ENCODE measurements at regions not wholly inside any gene's neighbourhood (a gene's known extent, or its start where the extent isn't known, plus 50 kb on each side); places are given as distances from the start of the nearest gene placed in this dataset.

DNA sequence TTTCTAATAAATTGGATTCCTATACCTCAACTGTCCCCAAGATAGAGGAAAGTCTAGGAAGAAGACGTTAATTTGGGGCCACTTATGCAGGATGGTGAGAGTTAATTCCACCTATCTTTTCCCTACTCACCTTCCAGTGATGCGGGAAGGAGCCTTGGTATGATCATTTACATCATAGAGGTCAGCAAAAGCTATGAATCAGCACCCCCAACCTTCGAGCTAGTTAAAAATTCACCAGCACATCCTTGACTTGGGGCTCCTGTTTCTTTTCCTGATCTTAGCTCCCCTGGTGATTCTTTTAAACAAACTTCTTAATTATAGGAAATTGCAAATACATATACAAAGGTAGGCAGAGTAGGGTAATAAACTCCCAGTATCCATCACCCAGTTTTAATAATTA is 366.6 kb downstream of the SOX2 start:
- DNase-seq (ENCODE audit: low spot score): no peak

DNA sequence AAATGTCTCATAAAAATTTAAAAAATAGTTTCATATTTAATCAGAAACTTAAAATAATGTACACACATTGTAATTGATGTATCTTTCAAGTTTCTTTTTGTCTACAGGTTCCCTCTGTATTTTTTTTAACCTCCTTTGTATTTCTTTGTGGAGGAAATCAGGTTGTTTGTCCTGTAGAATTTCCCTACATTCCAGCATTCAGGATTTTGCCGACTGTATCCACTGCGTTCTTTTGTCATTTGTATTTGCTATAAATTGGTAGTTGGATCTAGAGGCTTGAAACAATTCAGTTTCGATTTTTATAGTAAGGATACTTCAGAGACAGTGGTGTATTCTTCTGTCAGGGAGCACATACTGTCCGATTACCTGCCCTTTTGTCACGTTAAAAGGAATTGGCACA is 367.2 kb downstream of the SOX2 start:
- no peak for DNase-seq (ENCODE audit: low spot score)

DNA sequence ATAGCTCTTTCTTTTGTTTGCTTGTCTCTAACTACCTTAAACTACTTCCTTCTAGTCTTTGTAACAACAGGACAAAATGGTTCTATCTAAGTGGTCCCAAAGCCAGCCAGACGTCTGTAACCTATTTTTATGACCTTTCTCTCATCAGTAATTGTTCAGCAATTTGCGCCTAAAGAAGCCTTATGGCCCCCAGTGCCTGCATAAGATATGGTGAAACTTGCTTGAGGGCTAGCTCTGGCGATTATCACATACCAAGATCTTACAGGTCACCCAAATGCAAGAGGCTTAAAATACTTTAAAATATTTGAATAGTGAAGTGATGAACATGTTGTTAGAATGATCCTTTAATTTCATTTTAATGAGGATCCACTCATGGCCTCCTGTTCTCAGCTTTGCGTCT is 369.4 kb downstream of the SOX2 start:
- no peak for DNase-seq (ENCODE audit: low spot score)

DNA sequence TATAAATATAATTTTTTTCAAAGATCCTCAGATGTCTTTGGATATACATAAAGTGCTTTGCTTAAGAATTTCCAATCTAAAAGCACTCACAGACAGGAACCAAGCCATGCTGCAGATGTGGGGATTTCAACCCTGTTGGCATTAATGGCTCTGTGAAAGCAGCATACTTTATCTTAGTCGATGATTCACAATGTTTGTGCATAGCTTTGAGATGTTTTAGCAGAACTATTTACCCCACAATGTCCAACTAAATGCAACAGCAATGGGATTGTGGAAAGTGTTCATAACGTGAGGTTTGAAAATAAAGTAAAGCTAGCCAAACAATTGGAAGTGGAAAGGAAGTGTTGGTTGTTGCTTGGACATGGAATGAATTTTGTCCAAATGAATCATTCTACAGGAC is 371.4 kb downstream of the SOX2 start:
- DNase-seq (ENCODE audit: low spot score): no peak

DNA sequence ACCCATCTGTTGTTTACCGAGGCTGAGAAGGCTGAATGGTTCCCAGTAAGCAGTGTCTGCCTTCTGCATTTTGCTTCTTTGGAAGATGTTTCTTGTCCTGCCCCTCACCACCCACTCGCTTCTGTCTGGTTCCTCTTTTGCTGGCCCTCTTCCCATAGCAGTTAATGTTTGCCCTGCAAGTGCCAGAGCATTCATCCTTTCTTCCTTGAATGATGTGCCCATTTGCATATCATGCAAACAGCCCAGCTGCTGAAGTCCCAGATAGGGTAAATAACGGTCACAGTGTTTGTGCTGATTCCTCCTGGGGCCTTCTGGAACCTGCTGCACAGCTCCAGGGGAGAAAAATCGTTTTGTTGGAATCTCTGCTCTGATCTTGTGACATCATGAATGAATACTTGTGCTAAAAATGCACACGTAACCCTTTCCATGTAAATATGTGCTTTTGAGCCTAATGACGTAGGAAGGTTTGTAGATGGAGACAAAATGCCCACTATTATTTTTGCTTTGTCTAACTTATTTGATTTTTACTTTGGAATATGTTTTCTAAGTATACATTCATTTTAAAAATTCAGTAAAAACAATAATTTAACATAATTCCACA is 381.0 kb downstream of the SOX2 start:
- DNase-seq (ENCODE audit: low spot score): no peak

DNA sequence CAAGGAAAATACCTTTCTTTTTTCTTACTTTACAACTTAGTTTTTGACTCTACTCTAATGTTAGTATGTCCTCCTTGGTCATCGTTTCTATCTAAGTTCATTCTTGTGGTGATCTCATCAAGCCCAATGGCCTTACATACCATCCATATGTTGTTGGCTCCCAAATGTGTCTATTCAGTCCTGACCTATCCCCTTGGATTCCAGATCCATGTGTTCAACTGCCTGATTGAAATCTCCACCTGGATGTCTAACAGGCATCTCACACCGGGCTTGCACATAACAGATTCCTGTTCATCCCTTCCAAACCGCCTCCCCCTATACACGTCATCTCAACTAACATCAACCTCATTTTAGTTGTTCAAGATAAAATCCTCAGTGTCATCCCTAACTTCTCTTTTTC is 382.6 kb downstream of the SOX2 start:
- DNase-seq (ENCODE audit: low spot score): no peak

DNA sequence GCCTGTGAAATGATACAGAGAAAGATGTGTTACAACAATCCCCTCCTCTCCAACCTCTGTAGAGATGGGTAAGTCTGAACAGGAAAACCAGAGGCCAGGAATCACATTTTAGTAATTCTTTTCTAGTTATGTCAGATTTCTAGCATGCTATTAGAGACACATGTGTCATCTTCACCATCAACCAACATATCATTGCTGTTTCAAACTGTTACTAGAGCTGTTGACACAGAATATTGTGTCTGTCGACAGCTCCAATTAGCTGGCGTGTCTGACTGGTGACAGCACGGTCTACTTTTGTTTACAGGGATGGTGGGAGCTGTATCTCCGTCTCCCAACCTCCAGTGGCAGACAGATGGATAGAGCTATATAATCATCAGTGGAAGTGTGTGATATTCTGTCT is 393.2 kb downstream of the SOX2 start:
- no peak for DNase-seq (ENCODE audit: low spot score)

DNA sequence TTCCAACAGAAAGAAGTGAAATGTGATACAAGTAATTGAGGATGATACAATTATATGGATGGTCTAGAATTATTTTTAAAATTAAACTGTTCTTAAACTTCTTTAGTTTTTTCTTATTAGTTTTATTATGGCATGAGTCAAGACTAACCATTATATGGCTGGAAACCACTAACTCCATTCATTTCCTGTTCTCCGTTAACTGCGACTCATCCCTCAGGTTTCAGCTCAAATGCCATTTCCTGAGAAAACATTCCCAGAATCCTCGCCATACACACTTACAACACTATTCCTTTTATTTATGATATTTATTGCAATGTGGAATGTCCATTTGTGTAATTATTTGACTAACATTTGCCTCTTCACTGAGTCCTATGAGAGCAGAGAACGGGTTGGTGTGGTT is 394.1 kb downstream of the SOX2 start:
- DNase-seq (ENCODE audit: low spot score): no peak

DNA sequence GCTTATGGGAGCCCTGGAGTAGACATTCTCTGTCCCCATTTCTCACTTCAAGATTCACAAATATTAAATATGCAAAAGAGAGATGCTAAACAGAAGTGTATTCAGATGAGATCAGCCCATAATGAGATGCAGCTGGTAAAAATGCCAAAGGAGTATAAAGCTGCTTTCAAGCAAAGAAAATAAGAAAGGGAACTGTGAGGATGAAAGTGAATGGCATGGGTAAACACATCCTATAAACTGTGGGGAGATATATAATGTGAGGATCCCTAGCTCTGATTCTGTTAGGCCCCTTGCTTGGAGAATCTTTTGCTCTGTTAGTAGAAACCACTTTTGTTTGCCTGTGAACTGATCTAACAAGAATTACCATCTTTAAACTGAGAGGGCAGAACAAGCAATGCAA is 396.6 kb downstream of the SOX2 start:
- no peak for DNase-seq (ENCODE audit: low spot score)

DNA sequence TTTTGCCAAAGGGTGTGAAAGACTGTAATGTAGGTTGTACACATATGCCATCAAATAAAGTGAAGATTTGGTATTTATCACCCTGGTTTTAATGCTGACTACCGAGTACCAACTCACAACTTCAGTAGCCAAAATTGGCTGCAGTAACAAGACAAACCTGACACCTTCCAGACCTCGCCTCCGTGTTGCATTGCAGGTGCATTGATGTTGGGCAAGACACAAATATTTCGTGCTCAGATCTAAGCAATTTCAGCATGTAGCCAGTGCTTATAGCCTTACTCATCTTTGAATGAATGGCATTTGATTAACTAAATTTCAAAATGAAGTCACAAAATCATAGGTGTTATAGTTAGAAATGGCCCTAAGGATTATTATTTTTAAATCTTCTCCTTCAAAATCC is 400.2 kb downstream of the SOX2 start:
- DNase-seq (ENCODE audit: low spot score): no peak

DNA sequence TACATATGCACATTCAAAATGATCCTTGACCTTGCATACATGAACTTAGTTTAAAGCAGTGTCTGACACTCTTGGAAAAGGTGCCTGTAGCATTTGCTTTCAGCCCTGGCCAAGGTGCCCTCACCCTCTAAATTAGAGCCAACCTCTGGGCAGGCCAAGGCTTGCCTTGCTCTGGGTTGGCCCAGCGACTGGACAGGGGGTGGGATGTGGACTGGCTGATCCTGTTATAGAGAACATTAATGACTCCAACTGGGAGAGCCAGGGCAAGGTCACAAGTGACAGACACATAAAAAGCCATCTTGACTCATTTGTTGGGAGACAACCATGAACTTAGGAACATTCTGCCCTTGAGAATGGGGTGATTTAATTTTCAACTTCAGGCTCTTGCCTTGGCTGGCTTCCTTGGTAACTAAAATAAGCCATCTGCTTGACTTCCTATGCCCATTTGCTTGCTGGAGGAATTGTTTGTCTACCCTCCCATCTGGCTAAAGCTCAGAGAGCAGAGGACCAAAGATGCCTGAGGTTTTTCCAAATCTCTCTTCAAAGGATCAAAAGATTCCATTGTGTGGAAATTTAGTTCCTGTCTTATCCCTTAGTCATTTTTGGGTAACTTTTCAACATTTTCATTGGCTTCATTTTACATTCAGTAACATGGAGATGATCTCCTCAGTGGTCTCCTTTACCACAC is 403.7 kb downstream of the SOX2 start:
- no peak for DNase-seq (ENCODE audit: low spot score)

DNA sequence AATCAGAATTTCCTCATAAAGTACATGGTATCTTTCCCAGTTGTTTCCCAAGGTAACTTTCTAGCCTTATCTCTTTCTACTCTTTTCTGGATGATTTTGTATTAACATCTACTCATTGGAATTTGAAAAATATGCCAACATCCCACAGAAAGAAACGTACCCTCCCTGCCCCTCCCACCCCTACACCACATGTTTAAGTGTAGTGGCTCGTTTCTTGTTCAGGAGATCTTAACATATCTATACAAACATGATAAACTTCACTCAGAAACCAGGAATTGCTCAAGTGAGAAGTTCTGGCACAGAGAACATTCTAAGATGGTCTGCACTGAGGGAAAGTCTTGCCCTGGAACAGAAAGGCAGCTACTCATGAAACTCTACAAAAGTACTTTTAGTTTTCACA is 404.7 kb downstream of the SOX2 start:
- DNase-seq (ENCODE audit: low spot score): no peak

DNA sequence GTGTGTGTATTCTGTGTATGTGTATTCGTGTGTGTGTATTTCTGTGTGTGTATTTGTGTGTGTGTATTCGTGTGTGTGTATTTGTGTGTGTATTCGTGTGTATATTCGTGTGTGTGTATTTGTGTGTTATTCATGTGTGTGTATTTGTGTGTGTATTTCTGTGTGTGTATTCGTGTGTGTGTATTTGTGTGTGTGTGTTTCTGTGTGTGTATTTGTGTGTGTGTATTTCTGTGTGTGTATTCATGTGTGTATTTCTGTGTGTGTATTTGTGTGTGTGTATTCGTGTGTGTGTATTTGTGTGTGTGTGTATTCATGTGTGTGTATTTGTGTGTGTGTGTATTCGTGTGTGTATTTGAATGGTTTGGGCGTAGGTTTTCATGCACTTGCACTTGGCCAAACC is 405.4 kb downstream of the SOX2 start:
- DNase-seq (ENCODE audit: low spot score): no peak

DNA sequence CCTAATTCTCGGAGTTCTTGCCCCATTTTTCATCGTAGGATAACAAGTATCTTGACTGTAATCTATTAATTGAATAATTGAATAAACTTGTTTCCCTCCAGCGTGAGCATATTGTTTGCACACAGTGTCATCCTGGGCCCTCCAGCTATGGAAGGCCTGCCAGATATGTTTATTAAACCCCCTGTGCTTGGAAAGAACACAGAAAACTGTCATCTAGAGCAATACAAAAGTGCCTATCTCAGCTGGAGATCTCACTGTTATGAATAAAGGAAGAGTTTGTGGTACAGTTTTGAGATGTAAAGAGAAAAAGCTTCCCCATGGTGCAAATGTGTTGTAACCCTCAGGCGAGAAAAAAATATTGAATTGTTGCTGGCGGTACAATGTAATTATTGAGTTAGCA is 405.9 kb downstream of the SOX2 start:
- DNase-seq (ENCODE audit: low spot score): no peak

DNA sequence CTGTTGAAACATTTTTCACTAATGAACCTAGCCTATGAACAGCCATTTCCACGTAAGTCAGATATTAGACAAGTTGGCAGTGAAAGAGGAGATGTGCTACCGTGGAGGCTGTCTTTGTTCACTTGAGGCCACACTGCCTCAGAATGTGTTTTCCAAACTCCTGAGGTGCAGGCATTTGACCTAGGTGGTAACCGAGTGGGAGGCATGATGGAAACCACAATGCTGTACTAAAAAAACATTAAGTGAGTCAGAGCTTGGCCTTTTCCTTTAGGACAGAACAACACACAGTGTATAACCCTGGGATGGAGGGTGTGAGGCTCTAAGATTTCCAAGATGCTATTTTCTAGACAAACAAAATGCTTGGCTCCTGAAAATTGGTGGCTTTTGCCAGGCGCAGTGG is 406.3 kb downstream of the SOX2 start:
- no peak for DNase-seq (ENCODE audit: low spot score)

DNA sequence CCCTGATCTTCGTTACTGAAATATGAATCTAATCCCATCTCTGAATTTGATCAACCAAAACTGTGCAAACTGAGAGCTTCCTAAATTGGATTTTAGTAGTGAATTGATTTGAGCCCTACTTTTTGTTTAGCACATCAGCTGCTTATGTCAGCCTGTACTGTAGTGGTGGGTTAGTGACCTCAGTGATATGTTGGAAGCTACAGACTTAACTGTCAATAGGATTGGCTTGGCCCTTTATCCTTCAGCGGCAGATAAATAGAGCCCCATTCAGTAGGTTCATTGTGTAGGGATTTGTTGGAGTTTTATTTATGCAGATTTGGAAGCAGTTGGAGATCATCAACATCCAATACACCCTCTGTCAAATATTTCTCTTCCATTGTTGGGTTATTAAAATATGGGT is 409.7 kb downstream of the SOX2 start:
- no peak for DNase-seq (ENCODE audit: low spot score)

DNA sequence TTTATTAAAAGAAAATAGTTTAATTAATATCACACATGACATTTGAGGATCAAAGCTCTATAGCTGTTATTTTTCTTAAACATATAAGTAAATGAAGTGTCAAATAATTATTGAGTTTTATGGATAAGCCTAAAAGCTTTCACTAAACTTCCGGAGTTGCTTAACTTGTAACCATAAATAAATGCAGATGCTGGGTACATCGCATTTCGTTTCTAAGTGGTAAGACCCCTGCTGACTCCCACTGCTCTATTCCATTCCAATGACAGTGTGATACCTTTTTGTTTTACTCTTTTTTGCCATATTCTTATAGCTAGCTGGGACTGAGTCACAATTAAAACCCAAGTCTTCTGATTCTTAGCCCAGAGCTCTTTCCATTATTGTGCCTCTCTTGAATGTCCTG is 411.1 kb downstream of the SOX2 start:
- DNase-seq (ENCODE audit: low spot score): no peak

DNA sequence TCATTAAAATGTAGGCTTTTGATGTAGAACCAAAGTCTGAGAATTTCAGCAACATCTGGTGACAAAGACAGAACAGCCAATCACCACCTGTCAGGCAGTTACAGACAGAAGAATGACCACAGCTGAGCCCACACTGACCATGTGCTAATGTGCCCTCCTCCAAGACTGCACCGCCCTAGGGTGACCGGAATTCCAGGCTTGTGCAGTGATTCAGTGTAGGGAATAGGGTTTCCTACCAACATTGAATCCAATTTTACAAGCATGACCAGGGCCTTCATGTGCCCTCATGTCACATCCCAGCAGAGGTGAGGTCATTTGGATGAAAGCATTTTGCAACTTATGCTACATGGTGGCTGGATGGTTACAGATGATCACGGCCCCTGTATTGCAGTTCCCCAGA is 412.5 kb downstream of the SOX2 start:
- DNase-seq (ENCODE audit: low spot score): no peak

DNA sequence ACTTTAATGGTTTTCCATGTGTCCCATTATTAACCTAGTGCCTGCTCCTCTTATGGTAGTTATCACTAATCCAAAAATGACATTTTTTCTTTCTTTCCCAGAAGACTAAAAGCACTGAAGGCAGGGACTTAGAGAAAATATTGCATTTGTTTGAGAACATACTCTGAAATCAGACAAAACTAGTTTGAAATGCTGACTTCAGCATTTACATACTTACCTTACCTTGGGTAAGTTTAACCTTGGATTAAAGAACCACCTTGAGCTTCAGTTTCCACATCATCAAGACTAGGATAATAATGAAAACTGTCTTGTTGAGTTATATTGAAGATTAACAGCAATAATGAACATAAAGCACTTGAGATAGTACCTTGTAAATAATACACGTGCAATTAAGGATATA is 413.0 kb downstream of the SOX2 start:
- no peak for DNase-seq (ENCODE audit: low spot score)

DNA sequence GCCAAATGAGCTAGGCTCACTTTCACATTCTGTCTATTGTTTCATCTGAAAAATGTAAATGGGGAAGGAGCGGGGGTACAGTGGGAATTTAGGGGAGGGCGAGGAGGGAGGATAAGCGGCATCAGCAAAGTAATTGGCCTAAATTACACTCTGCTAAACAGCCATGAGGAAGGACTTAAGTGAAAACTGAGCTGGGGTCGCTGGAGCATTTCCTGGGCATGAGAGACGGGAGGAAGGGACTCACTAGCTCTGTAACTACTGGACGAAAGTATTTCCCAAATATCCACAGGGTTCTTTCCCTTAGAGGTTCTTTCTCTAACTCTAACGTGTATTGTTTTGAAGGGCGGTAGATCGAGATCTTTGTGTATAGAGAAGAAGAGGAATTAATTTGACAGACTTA is 418.0 kb downstream of the SOX2 start:
- DNase-seq (ENCODE audit: low spot score): no peak

DNA sequence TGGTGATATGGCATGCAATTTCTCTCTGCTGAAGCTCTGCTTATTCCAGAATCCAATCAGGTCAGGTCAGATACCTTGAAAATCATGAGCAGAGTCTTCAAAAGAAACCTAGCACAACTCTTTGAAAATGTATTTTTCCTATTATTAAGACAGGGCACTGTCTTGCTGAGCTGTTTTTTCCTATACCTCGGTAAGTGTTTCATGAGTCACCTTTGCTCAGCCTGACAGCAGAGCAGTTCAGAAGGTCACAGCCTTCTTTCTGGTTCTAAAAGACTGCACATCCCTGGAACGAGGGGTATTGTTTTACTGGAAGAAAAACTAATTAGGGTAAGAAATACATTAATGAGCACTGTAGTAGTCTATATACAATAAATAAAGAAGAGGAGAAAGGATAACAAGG is 422.0 kb downstream of the SOX2 start:
- DNase-seq (ENCODE audit: low spot score): no peak

DNA sequence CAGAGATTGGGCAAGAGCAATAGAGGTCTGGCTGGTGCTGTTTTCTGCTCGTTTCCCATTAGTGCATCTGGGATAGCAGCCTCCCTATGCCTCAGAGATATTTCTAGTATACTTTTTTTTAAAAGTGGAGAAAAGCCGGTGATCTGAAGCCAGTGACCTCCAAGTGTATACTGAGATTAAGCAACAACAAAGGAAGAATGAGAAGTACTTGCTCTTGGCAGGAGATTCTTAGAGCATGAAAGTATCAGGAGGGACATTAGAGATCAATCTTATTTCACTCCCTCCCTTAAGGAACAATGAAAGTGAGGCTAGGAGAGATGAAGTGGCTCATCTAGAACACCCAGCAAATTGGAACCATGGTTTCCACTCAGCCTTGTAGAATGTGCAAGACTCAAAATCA is 423.3 kb downstream of the SOX2 start:
- DNase-seq (ENCODE audit: low spot score): no peak

DNA sequence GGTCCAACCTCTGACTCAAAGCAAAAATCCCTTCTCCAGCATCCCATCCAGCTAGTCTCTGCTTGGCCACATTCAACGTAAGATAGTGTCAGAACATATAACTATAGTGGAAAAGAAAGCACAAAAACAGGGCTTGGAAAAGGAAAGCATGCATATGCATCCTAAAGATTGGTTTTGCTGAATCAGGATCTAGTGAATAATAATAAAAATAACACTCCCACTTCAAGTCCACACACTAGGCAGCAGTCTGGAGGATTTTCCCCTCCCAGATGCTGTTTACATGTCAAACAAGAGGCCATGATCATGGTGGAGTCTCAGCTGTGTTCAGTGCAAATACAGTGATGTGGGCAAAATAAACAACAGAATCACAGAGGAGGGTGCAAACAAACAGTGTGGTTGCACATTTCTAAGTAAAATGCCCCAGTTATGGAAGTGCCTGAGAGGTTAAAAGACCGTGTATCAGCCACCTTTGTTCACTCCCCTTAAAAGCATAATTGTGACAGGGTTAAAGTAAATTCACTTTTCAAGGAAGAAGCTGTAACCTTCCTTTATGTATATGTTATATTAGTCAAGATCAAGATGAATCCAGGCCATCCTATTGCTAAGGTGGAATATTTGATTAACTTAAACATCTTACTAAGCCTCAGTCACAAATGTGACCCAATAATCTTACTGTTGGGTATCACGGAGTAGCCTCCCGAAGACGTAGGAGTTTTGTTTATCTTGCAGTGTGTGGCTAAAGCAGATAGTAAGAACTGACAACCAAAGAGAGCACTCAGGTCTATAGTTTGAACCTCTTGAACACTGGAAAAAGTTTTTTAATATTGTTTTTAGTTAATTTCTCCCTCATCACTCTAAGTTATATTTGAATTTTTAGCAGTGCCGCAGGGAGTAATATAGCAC is 424.5 kb downstream of the SOX2 start:
- DNase-seq (ENCODE audit: low spot score): no peak
